ENCODE measurements at regions not wholly inside any gene's neighbourhood (a gene's known extent, or its start where the extent isn't known, plus 50 kb on each side); places are given as distances from the start of the nearest gene placed in this dataset.

- FAIRE-seq (no peak), DNase-seq (ENCODE audit: insufficient read length, low spot score) (no peak)
These were observed 201.8 kb upstream of the E2F8 start for GRCh38 chr11:19442554-19442910.

- FAIRE-seq (peak; percentile 93), DNase-seq (ENCODE audit: insufficient read length, low spot score) (no peak)
These were observed 201.2 kb upstream of the E2F8 start for GRCh38 chr11:19441752-19442553.

GRCh38 chr11:19441288-19441687 is 200.5 kb upstream of the E2F8 start:
- no peak for DNase-seq (ENCODE audit: insufficient read length, low spot score)
- FAIRE-seq = no peak

GRCh38 chr11:19437760-19438159 is 197.0 kb upstream of the E2F8 start:
- DNase-seq (ENCODE audit: insufficient read length, low spot score) (no peak), FAIRE-seq (no peak)

- DNase-seq (ENCODE audit: insufficient read length, low spot score) = no peak
- peak; percentile 63 for FAIRE-seq
These were observed 196.2 kb upstream of the E2F8 start for GRCh38 chr11:19436932-19437331.

- no peak for DNase-seq (ENCODE audit: insufficient read length, low spot score)
- FAIRE-seq = no peak
These were observed 194.7 kb upstream of the E2F8 start for GRCh38 chr11:19435306-19435989.

- no peak for DNase-seq (ENCODE audit: insufficient read length, low spot score)
- no peak for FAIRE-seq
These were observed 193.0 kb upstream of the E2F8 start for GRCh38 chr11:19433791-19434190.

- no peak for DNase-seq (ENCODE audit: insufficient read length, low spot score)
- peak; percentile 100 for FAIRE-seq
These were observed 192.6 kb upstream of the E2F8 start for GRCh38 chr11:19433367-19433766.

GRCh38 chr11:19432370-19433061 is 191.8 kb upstream of the E2F8 start:
- FAIRE-seq = no peak
- DNase-seq (ENCODE audit: insufficient read length, low spot score) = no peak

GRCh38 chr11:19430754-19431398 is 190.1 kb upstream of the E2F8 start:
- peak; percentile 4 for FAIRE-seq
- DNase-seq (ENCODE audit: insufficient read length, low spot score) = no peak

GRCh38 chr11:19430346-19430745 is 189.6 kb upstream of the E2F8 start:
- no peak for FAIRE-seq

GRCh38 chr11:19429108-19429760 is 188.5 kb upstream of the E2F8 start:
- DNase-seq (ENCODE audit: insufficient read length, low spot score) (no peak), FAIRE-seq (peak; percentile 73)

More at GRCh38 chr11:19430346-19430745, 189.6 kb upstream of the E2F8 start:
- no peak for DNase-seq (ENCODE audit: insufficient read length, low spot score)

GRCh38 chr11:19428206-19429002 is 187.7 kb upstream of the E2F8 start:
- peak; percentile 55 for FAIRE-seq
- DNase-seq (ENCODE audit: insufficient read length, low spot score) = no peak

GRCh38 chr11:19426756-19427403 is 186.1 kb upstream of the E2F8 start:
- no peak for FAIRE-seq
- DNase-seq (ENCODE audit: insufficient read length, low spot score) = no peak

- DNase-seq (ENCODE audit: insufficient read length, low spot score) (no peak), FAIRE-seq (no peak)
These were observed 185.4 kb upstream of the E2F8 start for GRCh38 chr11:19426011-19426755.

GRCh38 chr11:19422276-19422675 is 181.5 kb upstream of the E2F8 start:
- FAIRE-seq (no peak), DNase-seq (ENCODE audit: insufficient read length, low spot score) (no peak)

- DNase-seq (ENCODE audit: insufficient read length, low spot score) = no peak
- FAIRE-seq = no peak
These were observed 180.3 kb upstream of the E2F8 start for GRCh38 chr11:19420868-19421533.

GRCh38 chr11:19419808-19420207 is 179.1 kb upstream of the E2F8 start:
- FAIRE-seq (no peak), DNase-seq (ENCODE audit: insufficient read length, low spot score) (no peak)

Measured in GM19239 (cell line).